NCI-H2029 (cell line): ENCODE measurements at regions not wholly inside any gene's neighbourhood (a gene's known extent, or its start where the extent isn't known, plus 50 kb on each side); places are given as distances from the start of the nearest gene placed in this dataset.

Experiments used
- DNase-seq: peaks from one replicate; lab custom pipeline; 2025; lab: John Stamatoyannopoulos, UW

DNA sequence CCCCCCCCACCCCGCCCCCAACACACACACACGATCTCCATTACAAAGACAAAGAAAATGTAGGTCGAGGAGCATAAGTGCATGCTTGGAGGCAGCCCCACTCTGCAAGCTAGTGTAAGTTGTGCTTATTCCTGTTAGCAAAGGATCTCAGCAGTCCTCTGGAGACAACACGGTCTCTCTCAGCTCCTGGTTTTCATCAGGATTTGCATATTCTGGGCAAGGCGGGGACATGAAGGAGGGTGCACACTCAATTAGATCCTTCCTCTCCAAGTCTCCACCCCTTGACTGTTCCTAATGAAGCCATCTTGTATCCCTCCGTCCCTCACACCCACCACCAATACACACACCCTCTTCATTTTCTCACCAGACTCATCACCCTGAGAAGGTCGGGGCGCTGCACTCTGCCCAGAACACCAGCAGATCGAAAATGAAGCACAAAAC, 63.8 kb downstream of the MRPL46 start:
- DNase-seq = no peak

DNA sequence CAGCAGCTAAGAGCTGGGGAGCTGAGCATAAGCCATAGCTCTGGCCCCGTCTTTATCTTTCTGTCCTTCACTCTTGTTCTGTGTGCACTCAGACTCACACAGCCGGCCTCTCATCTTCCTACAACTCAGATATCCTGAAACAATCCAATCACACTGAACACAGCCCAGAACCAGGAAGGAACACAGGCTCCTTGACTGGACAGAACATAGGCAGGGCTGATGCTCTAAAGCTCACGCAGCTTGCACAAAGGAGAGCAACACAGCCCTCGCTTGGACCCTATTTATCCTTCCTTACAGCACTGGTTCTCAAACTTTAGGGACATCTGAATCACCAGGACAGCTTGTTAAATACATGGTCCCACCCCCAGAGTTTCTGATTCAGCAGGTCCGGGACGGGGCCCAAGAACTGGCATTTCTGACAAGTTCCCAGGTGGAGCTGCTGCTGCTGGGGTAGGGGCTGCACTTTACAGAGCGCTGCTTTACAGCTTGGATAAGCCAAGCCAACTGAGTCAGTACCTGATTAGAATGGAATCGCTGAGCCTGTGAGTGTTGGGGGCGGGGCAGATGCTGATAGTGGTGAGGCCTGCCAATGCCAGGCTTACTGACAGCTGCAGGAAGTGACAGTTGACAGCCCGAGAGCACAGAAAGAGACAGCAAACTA, 65.1 kb downstream of the MRPL46 start:
- DNase-seq = peak; percentile 0

DNA sequence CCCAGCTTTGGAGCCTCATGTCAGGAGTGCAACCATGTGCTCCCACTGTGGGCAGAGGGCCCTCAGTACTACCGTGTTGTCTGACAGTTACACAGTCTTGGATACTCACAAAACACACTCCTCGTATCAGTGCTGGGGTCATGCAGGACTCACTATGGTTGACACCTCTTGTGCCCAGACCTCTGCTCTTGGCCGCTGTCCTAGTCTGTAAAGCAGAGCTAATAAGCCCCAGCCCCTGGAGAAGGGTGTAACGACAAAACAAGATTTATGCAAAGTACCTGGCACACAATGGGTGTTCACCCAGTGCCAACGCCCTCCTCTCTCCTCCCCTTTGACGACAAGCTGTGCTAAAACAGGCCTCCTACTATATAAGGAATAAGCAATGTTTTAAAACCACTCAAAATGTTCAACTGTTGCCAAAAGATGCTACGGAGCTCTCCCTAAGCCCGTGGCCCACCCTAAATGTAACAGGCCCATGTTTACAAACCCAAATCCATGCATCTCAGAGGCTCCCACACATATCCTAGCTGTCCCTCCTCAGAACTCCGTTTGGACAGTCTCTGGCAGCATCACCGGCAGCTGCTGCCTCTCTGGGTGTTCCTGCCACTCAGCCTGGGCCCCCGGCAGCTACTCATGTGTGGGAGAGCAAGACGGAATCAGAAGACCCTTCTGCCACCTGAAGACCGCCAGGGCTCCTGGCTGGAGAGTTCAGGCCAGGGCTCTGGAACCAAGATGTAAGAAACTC, 65.8 kb downstream of the MRPL46 start:
- no peak for DNase-seq

DNA sequence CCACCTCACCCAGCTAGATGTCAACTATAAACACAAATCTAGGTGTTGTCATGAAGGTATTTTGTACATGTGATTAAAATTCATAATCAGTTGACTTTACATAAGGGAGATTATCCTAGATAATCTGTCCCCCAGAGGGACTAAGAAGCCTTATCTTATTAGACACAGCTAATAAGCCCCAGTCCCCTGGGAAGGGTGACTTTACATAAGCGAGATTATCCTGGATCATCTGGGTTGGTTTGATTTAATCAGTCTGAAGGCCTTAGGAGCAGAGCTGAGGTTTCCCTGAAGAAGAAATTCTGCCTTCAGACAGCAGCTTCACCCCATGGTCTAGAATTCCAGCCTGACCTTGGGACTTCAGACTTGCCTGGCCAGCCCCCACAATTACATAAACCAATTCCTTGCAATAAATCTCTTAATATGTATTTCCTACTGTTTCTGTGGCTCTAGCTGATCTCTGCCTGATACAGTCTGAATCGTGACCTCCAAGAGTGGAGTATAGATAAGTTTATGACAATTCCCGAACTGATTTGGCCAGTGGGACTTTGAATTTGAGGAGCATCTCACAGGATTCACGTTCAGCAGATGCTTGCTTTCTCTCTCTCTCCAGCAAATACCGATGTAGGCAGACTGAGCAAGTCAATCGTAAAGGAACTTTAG, 66.5 kb downstream of the MRPL46 start:
- no peak for DNase-seq

DNA sequence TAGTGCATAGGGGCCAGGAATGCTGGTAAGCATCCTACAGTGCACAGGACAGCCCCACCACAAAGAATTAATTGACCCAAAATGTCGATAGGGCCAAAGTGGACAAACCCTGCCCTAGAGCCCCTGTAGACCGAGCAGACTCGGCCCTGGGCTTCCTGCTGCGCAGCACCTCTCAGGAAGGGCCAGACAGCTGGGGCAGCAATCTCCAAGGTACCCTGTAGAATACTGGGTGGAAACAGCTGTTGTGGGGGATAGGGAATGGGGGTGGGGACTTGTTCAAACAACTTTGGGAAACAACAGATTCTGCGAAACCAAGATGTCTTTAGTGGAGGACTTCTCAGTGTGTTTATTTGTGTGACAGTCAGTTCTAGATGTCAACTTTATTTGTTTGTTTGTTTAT, 67.1 kb downstream of the MRPL46 start:
- no peak for DNase-seq

DNA sequence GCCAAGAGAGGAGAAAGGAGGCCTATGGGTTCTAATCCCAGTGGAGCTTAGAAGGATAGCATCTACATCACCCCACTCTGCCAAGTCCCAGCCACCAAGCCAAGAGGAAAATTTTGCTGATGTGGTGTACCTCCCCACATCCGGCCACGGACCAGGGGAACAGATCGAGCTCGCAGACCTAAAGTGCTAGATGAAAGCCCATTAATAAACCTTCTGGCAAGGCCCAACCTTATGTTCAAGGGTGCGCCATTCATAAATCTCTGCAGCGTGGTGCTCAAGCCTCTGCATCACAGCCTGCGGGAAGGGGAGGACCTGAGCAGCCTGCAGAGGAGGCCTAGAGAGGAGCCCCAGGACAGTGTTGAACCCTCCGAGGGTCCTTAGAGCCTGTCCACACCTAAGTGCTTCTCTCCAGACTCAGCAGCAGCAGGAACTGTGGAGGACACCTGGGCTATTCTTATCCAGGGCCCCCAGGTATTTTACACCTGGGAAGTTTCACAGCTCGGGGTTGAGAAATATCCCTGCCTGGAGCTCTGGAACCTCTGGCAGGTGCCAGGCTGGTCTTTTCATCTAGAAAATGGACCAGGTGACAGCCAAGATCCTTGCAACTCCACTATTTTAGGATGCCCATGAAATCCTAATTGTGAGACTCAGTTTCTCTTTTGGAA, 68.0 kb downstream of the MRPL46 start:
- no peak for DNase-seq

DNA sequence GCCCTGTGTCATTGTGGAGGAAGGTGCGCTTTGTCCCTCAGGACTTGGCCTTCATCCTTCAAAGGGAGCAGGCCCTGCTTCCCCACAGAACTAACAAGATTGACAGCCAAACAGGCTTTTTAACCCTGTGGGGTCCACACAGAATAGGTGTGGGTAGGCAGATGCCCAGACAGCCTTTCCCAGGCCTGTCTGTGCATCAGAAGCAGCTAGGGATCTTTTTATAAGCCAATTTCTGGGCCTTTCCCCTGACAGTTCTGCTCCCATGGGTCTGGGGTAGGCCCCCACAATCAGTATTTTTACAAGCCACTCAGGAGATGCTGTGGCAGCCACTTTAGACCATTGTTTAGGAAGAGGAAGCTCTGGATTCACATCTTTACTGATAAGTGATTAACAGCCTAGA, 69.2 kb downstream of the MRPL46 start:
- DNase-seq = no peak

DNA sequence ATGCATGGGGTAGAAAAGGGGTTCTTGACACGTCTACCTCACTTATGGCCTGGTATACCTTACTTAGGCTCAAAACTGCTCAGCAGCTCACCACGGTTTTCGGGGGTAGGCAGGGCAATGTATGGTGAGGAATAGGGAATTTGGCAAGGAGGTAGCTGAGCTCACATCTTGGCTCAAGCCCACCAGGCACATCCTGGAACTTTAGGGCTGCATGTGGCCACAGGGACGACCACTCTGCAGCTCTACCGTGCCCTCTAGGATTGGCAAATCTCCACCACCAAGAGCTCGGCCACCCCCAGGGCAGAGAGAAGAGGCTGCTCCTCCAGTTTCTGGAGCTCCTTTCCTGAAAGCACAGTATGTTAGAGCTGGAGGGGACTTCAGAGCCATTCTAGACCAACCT, 69.7 kb downstream of the MRPL46 start:
- no peak for DNase-seq

DNA sequence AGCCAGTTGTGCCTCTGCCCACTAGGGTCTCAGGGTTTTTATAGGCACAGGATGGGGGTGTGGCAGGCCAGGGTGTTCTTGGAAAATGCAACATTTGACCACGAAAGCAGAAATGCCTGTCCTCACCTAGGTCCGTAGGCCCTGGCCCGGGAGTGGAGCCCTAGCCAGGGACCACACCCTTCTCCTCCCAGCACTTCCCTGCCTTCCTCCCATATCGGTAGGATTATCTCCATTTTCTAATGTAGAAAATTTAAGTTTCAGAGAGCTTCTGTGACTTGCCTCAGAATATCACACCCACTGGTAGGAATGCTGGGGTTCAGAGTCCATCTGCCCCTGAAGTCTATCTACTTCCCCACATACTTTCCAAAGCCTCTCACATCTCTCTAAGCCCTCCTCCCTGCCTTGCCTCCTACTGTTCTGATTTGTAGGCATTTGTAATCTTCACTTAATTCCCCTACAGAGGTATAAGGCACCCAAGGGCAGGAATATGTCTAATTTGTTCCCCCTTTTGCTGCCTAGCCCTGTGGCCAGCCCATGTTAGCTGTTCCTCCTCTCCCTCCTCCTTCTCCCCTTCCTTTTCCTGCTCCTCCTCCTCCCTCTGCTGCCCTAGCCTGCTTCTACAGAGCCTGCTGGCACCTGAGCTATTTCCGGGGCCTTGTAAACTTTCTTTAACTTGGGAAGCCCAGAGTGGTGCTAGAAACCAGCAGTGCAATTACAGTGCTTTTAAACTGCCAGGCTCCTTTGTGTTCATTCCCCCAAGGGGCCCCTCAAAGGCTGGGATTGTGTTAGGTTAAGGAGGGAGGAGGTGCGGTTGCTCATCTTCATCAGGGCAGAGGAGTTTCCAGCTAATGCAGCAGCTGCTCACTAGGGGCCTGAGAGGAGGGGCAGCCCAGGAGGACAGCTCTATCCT, 71.1 kb downstream of the MRPL46 start:
- DNase-seq = no peak

DNA sequence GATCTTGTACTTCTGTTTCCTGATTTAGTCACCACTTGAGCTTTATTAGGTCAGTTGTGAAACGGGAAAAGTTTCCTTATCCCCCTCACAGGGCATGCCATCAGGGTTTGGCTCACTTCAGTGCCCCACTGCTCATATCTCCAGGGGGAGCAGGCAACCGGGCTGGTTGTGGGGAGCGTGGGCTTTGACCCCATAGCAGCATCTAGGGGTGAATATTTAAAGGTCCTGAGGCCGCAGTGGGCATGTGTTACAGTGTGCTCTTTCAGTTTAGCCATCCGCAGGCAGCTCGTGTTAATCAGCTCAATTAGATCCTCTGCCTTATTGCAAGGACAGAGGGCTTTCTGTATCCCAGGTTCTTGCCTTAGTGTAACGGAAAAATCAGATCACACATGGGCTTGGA, 71.9 kb downstream of the MRPL46 start:
- no peak for DNase-seq

DNA sequence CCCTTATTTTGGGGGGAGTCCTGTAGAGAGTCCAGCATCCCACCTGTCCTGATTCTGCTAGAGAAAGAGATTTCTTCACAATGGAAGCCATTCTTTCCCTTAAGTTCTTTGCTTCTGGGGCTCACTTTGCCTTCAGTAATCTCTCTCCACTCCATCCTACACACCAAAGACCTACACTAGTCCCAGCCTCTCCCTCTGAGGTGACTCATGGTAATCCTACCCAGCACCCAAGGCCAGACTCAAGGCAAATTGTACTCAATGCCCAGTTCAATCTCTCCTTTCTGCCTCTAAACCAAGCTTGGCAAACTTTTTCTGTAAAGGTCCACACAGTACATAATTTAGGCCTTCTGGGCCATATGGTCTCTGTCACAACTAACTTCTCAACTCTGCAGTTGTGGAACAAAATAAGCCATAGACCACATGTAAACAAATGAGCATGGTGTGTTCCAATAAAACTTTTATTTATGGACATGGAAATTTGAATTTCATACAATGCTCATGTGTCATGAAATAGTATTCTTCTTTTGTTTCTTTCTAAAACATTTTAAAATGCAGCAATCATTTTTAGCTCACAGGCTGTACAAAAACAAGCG, 72.5 kb downstream of the MRPL46 start:
- DNase-seq = no peak

DNA sequence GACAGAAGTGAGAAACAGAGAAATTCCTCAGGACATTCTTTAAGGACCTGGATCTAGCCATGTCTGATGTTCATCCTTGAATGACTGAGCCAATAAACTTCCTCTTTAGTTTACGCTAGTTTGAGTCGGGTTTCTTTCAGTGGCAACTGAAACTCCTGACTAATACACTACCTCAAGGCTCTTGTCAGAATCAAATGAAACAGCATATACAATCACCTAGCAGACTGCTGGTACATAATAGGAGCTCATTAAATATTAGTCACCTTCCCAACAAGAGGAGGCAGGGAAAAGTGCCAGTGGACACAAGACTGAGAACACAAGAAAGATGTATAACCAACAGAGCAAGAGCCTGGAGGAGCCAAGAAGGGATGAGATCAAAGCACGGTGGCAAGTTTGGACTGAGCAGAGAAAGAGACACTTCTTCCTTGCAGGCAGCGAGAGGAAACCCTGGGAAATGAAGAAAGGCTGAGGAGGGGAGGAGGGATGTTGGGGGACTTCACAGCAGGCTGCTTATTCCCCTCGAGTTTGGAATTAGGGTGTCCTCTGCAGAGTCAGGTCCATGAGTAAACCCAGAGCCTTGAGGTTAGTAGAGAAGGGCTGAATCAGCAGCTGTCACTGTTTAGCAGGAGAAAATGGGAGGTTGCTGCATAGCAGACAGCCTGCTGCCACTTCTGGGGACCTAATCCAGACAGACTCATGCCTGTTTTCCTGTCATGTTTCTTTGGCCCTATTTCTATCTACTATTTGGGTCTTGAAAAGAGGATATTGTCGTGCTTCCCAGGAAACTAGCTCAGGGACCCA, 73.3 kb downstream of the MRPL46 start:
- DNase-seq = no peak

DNA sequence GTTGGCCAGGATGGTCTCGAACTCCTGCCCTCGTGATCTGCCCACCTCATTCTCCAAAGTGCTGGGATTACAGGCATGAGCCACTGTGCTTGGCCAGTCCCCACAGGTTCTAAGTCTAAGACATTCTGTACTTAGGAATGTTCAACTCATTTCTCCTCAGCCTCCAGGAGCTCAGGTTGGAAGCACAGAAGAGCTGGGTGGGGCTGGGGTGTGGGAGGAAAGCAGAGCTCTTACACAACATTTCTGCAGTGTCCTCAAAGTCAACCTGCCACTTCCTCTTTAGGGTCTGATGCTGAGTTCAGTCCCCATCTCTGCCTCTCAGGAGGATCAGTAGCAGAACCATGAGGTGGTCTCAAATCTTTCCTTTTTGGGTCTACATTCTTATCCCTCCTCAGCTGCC, 75.5 kb downstream of the MRPL46 start:
- no peak for DNase-seq

DNA sequence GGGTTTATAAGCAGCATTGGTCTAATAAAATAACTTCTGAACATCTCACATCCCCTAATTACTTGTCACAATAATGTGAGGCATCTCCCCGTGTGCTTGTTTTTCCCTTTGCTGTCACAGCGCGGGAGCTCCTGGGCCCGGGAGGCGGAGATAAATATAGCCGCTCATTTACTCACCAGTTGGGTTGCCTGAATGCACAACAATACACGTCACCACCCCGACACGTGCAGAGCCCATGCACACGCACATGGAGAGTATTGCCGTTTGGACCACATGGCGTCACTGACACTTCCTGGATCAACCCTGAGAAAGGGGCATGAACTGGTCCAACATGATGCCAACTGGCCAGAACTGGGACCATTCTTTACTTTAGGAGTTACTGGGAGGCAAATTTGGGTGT, 76.2 kb downstream of the MRPL46 start:
- DNase-seq = no peak

DNA sequence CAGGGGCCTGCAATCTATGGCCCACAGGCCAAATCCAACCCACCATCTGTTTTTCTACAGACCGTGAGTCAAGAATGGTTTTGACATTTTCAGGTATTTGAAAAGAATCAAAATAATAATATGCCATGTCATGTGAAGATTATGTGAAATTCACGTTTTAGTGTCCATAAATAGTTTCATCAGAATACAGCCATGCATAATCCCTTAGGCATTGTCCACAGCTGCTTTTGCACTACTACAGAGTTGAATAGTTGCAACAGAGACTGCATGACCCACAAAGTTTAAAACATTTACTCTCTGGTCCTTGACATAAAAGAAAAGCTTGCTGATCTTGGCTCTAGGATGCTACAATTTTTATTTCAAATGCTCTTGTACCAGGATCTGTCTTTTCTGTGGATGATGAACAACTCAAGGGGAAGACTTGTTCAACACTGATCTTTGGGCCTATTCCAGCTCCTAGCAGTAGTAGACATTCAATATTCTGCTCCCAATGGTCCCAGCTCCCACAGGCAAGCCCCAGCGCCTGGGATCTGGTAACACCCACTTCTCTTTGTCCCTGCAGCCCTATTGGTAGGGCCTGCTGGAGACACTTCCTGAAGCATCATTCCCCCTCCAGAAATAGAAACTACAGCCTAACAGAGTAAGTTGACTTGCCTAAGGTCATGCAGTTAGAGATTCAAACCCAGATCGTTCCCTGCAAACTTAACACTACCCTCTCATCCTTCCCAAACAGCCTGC, 76.9 kb downstream of the MRPL46 start:
- no peak for DNase-seq

DNA sequence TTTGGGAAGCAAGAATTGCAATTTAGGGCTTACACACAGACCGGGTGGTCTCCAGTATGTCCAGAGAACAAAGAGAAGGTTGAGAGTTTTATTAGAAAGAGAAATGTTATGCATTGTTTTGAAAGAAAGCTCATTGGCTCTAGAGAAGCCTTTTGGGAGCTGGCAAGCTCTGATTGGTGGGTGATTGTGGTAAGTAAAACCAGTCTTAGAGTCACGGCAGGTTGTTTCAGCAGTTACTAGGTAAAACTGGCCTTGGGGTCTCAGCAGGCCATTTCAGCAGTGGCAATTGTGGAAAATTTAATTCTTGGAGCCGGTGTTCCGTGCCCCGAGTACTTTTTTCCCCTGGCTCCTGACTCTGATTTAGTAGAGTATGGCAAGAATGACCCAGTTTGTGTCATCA, 78.1 kb downstream of the MRPL46 start:
- DNase-seq = no peak

DNA sequence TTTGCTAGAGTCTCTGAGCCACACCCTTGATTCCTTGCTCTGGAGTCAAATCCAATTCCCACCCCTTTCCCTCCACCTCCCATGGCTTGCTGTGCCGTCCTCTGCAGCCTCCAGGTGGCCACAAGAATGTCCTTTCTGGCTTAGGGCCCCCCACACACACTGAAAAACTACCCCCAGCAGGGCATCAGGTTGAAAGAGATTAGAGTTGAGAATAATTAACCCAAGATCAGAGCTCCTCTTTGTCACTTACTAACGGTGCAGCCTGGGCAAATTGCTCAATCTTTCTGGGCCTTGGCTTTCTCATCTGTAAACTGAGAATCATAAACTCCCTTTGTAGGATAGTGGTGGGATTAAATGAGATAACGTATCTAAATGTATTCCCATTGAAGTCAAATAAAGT, 78.5 kb downstream of the MRPL46 start:
- no peak for DNase-seq

DNA sequence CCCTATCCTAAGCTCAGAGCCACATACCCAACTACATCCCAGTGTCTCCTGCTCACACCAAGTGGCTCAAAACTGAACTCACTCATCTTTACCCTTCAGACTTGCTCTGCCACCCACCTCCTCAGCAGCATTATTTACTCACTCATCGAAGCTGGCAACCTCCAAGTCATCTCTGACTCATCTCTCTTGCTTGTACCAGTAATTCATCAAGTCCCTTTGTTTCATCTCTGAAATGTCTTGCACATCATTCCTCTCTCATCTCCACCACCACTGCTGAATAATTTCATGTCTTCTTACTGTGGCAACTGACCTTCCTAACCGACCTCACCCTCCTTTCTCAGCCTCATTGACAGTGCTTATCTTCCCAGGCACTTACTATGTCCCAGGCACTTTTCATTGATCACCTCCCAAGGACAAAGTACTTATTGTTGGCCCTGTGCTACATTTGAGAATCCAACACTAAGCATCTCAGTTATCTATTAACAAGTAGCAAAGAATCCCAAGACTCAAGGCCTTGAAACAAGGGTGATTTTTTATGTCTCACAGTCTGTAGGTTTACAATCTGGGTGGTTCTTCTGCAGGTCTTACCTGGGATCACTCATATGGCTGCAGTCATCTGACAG, 82.0 kb downstream of the MRPL46 start:
- no peak for DNase-seq

DNA sequence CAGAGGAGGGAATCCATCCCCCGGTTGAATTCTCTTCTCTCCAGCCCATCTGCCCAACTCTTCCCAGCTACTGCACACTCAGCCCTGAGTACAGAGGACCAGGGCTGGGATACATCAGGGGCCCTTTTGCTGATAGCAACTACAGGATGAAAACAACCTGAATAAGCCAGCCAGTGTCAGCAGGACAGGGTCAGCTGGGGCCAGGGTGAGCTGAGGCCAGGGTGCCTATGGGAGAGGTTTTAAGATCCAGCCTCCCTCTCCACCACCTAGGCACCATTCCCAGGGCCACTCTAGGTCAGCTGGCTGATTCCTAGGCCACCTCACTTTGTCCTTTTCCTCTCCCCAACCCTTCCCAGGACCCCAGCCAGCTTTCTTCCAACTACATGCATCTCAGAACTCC, 83.8 kb downstream of the MRPL46 start:
- no peak for DNase-seq
